SKM-1 (cell line): ENCODE measurements at regions not wholly inside any gene's neighbourhood (a gene's known extent, or its start where the extent isn't known, plus 50 kb on each side); places are given as distances from the start of the nearest gene placed in this dataset.

Source experiments
- DNase-seq: peaks from one replicate; lab custom pipeline; 2025; ENCODE audit not compliant: unreplicated experiment; lab: John Stamatoyannopoulos, UW

DNA sequence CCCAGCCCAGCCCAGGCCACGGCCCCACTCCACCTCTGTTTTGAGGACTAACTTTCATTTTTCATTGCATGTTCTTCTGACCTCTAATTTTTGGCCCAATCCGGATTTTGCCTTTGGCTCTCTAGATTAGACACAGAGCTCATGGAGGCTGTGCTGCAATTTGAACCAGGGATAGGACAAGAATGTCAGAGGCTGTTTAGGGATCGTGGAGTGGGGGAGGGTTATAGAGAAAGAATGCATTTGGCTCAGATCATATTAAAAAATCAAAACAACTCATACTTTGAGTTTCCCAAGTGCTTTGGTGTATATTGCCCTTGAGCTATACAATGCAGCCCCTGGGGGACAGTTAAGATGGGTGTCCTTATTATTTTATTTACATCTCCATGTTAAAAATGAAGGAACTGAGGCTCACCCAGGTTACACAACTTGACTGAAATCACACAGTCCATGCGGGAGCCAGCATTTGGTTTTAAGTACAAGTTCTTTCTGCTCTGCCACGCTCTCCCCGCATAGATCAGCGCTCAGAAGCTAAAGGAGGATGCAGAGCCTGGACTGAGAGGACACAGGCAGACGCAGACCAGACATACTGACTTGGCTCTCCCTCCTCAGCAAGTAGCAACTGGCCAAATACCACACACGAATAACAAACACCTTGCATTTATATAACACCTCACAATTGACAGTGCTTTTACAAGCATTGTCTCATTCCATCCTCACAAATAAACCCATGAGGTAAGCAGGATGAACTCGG lies 126.4 kb upstream of the RAI14 start:
- no peak for DNase-seq

DNA sequence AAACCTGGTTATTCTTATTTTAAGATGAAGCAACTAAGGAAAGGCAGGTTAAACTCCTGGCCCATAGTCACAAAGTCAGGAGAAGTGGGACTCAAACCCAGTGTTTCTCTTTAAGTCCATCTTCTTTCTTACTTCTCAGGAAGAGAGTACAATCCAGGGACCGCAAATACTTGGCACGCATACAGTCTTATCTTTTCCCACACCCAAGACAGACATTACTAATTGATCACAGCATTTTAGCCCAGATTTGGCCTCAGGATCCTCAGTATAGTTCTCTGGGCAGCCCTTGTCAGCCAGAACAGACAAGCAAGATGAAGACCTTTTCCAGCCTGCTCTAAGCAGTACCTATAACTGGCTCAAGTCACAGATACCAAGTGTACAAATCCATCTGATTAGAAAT lies 125.5 kb upstream of the RAI14 start:
- no peak for DNase-seq

DNA sequence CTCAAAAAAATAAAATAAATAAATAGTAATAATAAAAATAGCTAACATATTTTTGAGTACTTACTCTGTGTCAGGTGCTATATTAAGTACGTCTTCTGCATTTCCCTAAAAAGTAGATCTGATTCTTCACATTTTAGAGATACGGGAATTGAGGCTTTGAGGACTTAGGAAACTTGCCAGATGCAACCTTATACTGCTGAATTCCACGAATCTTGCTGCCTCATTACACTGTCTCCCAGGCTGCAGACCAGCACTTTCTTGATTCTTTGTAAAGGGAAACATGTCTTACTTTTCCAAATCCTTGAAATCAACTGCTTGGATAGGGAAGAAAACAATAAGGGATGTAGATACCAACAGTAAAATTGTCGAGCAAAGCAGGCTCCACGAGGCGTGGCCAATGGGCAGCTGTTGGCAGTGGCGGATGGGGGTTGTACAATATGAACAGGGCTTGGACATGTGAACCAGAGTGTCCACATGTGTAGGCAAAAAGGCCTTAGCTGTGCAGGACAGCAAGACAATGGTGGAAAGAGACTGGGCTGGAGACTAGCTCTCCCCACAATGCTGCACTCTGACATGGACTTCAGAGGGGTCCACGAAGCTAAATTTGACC lies 124.3 kb upstream of the RAI14 start:
- no peak for DNase-seq

DNA sequence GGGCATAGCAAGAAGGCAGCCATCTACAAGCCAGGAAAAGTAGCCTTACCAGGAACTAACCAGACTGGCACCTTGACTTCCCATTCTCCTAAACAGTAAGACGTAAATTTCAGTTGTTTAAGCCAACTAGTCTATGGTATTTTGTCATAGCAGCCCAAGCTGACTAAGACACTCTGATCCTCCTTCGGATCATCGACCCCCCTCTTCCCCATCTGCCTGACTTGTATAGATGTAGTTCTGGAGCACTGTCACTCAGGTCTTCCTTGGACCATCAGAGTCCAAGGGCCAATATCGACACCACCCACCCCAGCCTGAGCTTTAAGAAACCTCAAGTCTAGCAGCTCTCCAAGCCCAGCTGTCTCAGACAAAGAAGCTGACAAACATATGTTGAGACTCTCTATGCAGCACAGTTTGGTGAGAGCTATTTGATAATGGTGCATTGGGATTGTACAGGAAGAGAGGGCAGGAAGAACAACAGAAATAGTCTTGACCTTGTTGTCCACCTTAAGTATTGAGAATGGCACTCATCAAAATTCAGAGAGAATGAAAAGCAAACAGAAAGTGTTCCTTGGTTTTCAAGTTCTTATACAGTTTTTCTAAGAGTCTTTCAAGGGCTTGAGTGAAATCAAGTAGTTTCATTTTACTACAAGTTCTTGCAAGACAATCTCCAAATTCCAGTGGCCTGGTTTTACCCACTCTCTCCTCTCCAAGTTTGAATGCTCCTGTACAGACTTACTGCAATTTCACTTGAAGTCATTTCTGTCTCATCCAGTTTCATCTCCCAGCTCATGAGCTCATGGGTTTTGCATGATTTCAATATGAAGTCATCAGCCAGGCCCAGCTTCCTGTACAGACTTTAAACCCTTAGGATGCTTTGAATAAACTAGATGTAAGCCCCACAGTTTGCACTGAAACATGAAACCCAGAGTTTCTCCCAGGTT lies 122.3 kb upstream of the RAI14 start:
- no peak for DNase-seq

DNA sequence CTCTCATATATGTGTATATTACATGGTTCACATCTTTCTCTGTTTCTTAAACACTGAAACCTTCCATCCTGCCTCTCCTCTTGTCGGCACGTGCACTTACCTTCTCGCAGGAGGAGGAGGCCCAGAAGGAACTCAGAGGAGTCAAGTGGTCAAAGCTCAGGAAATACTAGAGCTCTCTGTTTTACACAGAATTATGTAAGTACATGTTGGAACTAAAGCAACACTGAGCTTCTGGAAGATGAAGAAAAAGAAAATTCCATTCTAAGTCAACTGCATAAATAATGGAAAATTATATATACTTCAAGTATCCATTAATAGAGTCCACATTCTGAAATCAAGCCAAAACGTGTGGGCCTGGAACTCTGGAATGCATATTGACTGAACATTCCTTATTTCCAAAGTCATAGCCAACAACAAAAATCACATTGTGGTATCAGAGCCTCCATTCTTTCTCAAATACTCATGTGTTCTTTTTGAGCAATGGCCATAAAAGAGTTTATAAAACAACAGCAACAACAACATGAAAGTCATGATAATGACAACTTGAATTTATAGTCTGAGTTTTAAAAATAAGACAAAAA lies 121.5 kb upstream of the RAI14 start:
- DNase-seq = no peak

DNA sequence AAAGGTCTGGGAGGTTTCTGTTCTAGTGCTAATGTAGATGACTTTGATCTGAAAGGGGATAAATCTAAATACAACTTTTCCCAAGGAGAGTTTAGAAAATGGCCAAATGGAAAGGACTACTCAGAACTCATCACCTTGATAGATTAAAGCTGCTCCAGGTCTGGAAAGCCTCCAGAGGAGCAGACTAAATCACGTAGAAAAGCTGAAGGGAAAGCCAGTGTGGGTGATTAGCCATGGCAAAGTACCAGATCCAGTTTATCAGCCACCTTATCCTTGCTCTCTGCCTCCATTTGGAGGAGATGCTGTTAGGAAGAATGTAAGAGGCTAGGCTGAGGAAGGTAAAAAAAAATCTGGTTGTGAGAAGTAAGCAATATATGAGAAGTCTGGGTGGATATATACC lies 120.7 kb upstream of the RAI14 start:
- DNase-seq = no peak

DNA sequence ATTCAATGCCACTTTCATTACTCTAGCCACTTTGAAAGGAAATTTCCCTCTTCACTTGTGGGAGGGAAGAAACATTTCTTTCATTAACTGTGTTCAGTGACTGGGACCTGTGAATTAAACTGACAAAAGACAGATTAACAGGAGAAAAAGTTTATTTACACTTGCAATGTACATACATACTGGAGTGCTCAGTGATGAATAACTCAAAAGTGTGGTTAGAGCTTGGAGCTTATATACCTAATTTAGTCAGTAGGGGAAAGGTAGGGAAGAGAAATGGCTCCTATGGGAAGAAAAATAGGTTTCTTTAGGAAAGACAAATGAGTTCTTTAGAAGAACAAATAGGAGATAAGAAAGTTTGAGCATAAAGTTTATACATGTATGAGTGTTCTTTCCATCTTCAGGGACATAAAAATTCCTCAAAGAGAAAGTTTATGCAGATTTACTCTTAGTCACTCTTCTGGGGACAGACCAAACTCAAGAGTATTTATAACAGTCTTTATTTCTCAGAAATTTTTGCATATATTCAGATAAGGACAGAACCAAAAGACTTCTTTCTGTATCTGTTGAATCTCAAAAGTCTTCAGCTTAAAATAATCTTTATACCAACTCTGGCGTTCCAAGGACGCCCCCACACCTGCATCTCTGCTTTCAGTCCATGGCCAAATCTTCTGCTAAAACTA lies 120.0 kb upstream of the RAI14 start:
- no peak for DNase-seq

DNA sequence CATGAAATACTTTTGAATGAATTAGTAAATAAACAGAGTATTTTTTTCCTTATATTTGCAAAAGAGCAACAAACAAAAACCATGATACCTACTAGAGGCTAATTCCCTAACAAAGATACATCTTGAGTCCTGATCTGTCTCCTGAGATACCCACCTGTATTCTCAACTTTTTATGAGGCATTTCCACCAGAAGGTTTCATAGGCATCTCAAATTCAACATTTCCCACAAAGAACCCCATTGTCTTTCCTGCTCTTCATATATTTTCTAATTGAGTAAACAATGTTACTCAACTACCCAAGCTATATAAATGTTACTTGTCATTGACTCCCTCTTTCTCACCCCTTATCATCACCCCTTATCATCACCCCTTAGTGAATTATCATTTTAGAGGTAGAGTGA lies 119.4 kb upstream of the RAI14 start:
- DNase-seq = no peak

DNA sequence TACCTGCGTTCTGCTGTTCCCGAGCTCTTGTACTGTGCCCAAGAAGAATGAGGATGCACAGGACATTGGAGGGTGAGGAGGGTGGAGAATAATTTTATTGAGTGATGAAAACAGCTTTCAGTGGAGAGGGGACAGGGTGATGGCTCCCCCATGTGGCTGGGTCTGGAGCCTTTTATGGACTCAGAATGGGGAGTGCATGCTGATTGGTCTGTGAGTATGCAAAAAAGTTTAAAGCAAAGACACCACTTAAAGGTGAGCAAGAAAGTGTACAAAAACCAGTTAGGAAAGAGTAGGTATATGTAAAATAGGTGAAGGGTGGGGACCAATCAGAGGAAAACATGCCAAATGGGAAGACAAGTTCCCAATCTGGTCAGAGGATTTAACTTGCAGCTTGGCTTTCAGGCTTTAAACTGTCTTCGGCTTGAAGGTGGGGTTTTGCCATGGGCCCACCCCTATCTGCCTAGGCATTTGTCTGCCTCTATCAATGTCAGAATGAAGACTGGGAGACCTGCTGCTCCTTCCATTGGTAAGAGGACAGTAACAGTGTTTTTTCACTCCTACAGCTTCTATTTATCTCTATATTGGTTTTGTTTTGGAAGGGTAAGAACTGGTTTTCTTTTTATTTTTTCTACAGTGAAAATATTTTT lies 118.0 kb upstream of the RAI14 start:
- DNase-seq = no peak

DNA sequence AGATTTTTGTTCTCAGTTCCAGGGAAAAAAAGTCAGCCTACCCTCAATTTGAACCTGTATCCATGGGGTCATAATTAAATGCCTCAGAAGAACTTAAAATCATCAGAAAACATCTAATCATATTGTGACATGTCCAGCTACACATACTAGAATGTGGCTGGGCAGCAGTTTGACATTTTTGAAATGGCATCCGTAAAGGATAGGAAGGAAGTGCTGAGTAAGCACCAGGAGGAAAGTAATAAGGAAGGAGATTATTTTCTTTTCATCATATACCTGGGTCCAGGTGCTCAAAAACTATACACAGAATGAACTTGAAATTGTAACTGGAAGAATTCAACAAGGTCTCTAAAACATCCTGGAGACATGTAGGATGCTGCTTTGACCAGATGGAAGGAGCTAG lies 116.9 kb upstream of the RAI14 start:
- DNase-seq = no peak

DNA sequence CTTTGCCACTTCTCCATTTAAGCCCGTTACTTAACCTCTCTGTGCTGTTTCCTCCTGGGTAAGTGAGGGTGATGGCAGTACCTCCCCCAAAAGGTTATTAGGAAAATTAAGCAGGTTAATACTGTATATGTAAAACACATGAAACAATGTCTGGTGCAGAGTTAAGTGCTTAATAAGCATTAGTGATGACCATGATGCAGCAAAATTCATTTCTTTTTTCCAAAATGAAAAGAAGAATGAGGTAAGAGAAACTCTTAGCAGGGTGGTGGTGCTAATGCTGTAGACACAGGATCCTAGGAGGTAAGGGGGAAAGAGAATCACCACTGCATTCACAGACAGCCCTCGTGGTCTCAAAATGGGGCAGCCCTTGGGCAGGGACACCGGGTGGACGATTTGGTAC lies 115.1 kb upstream of the RAI14 start:
- DNase-seq = no peak

DNA sequence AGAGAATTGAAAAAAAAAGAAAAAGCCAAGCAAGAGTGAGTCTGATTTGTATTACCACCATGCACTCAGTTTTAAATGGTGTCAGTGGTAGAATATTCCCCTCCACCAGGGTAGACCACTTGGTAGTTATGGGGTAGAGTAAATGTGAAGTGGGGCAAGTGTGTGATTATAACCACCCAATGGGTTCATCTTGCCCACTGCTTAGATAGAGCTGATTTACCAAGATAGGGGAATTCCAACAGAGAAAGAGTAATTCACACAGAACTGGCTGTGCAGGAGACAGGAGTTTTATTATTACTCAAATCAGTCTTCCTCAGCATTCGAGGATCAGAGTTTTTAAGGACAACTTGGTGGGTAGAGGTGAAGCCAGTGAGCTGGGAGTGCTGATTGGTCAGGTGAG lies 113.3 kb upstream of the RAI14 start:
- DNase-seq = no peak

DNA sequence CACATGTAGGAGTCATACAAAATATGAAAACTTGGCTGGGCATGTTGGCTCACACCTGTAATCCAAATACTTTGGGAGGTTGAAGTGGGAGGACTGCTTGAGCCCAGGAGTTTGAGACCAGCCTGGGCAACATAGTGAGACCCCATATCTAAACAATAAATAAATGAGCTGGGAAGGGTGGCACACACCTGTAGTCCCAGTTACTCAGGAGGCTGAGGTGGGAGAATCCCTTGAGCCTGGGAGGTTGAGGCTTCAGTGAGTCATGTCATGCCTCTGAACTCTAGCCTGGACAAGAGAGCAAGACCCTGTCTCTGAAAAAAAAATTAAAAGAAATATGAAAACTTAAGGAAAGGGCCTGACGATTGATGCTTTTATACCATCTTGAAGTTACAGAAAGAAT lies 112.4 kb upstream of the RAI14 start:
- DNase-seq = no peak

DNA sequence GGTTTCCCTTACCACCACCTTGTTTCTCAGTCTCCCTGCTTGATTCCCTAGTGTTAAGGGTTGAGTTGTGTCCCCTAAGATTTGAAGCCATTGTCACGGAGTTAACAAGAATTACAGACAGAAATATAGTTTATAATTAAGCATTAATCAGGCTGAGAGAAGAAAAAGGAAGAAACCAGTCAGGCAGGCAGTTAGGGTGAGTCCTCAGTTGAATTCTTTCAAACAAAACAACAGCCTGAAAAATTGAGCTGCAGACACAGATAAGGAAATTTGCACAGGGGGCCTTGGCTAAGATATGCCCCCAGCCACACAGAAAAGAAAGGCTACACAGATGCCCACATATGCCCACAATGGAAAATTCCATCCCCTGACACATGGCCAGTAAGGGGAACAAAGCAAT lies 111.7 kb upstream of the RAI14 start:
- DNase-seq = no peak

DNA sequence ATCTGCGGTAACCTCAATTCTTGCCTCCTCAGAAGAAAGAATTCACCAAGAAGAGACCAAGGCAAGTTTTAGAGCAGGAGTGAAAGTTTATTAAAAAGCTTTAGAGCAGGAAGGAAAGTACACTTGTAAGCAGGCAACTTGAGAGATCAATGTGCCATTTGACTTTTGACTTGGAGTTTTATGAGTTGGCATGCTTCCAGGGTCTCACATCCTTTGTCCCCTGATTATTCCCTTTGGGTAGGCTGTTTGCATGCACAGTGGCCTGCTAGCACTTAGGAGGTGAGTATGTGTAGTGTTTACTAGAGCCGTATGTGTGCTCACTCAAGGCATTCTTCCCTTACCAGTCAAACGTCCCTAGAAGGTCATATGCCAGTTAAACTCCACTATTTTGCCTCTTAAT lies 111.0 kb upstream of the RAI14 start:
- DNase-seq = no peak

DNA sequence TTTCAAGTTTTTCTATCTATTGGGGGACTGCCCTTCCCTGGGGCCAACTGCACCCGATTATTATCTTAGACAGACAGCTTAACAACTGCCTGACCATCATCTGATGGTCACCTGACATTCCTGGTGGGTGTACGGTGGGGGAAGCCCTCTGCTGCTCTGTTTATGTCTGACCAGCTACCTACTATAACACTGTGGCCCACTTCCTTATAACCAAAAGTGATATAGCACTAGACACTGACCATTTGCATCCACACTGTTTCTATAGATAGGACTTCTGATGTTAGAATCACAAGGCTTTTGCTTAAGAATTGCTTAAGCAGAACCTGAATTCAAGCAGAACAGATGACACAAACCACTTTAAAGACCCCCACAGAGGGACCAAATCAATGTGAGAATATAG lies 110.5 kb upstream of the RAI14 start:
- DNase-seq = no peak

DNA sequence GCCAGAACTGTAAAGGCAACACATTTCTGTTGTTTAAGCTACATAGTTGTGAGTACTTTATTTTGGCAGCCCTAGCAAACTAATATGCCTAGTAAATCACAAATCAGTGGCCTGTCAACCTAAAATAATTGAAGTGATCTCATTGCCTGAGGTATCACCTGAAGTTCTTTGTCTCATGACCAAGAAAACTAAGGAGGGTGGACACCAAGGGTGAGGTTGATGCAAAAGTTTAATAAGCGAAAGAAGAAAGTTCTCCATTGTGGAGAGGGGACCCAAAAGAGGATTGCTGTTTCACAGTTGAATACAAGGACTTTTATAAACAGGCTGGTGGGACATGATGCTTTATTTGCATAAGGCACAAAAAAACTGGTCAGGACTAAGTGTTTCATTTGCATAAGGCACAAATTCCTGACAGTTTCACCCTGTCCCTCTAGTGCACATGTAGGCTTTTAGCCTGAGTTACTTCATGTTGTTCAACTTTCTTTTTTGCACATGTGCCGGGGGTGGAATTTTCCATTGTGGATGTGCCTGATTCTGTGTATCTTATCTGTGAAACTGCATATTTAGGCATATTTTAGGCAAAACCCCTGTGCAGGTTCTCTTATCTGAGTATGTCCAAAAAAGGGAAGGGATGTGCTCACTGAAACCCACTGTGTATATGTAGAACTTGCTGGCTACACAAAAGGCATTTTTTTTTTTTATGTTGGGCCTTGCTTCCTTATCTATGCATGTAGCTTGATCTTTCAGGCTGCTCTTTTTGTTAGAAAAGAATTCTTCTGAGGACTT lies 108.6 kb upstream of the RAI14 start:
- no peak for DNase-seq

DNA sequence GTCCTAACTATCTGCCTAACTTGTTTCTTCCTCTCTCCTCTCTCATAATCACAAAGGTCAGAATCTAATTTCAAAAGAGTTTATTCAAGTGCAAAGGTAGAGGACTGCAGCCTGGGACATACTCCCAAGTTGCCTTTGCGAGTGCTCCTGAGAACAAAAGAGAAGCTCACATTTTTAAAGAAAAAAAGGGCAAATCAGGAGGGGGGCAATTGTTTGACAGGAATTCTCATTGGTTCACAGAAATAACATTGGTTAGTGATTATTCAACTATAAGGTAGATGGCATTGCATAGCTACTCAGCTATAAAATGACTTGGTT lies 108.1 kb upstream of the RAI14 start:
- no peak for DNase-seq

DNA sequence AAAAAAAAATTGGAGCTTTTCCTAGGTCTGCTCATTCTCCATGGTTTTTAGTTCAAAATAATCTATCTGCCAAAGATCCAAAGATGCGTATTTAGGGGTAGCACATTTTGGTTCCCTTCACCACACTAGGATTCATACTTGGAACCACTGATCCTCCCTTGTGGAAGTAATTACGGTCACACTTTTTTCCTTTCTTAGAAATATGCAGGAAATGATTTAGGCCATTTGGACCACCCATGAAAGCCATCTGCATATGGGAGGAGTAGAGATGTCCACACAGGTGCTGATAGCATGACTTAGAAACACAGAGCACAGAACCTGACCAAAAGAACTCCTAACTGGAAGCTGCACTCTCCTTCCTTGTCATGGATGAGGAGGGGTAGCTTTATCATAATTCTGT lies 105.9 kb upstream of the RAI14 start:
- no peak for DNase-seq

DNA sequence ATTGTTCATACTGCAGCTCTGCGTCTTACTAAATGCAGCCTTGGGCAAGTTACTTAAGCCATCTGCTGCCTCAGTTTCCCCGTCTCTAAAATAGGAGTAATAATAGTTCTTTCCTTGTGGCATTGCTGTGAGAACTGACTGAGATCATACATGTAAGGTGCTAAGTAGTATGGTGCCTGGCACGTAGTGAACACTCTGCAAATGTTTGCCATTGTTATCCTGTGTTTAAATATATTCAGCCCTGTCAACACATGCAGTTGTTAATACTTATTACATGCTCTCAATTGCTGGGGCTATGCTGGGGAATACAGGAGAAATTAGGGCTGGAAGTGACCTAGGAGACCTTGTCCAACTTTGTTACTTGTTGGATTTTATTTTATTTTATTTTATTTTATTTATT lies 105.2 kb upstream of the RAI14 start:
- no peak for DNase-seq
